H1 (cell line): ENCODE measurements at regions not wholly inside any gene's neighbourhood (a gene's known extent, or its start where the extent isn't known, plus 50 kb on each side); places are given as distances from the start of the nearest gene placed in this dataset.

ENCODE experiments used
- CHD2 ChIP-seq: IDR thresholded peaks from 2 replicates; pipeline ENCODE4 v1.6.1; 2012; ENCODE audit warnings: low read length, improper control_type of control experiment
- EP300 ChIP-seq, 2 experiments: IDR thresholded peaks; 1 replicate in 1 of 2; 2 replicates in 1 of 2; pipeline ENCODE4 v1.6.1; 2011 to 2012; ENCODE audit warnings: low read depth in 2 of 2, low read length in 2 of 2, mild to moderate bottlenecking in 2 of 2, borderline replicate concordance in 1 of 2, inconsistent platforms in 1 of 2, moderate library complexity in 1 of 2
- KDM1A ChIP-seq: fragments of 200-600, 300-600 bp; sonication (generic); IDR thresholded peaks from 2 replicates; pipeline ENCODE4 v1.7.1; 2016; ENCODE audit warnings: mild to moderate bottlenecking, low read length, borderline replicate concordance
- TEAD4 ChIP-seq: IDR thresholded peaks from 2 replicates; pipeline ENCODE4 v1.6.1; 2012; ENCODE audit warnings: low read depth, low read length, inconsistent platforms, mixed read lengths

GRCh38 chr2:128914320-128914719 is 595.7 kb upstream of the HS6ST1 start (continued):
- TF ChIP-seq EP300 (IDR thresholded peaks at IDR 0.05; ENCODE audit: borderline replicate concordance in 1 of 2, low read depth in 2 of 2, low read length in 2 of 2), result no peak
- TF ChIP-seq KDM1A, result no peak
- no peak for TF ChIP-seq CHD2
- TF ChIP-seq TEAD4, result no peak
